SK-N-SH (cell line): ENCODE measurements at regions not wholly inside any gene's neighbourhood (a gene's known extent, or its start where the extent isn't known, plus 50 kb on each side); places are given as distances from the start of the nearest gene placed in this dataset.

Source experiments
- EP300 ChIP-seq, 2 experiments: IDR thresholded peaks; 2 replicates each; pipeline versions ENCODE4 v1.4.0 to v1.6.1; 2012; ENCODE audit warnings: borderline replicate concordance in 1 of 2, low read depth in 1 of 2, low read length in 1 of 2
- GATA2 ChIP-seq: sonication (generic); formaldehyde crosslinking; IDR thresholded peaks from 2 replicates; pipeline ENCODE4 v1.5.0; 2020; ENCODE audit warnings: mild to moderate bottlenecking, missing genetic modification reagents
- NRF1 ChIP-seq: IDR thresholded peaks from 2 replicates; pipeline ENCODE4 v1.6.1; 2012; ENCODE audit warnings: low read depth, mild to moderate bottlenecking, low read length
- POLR2AphosphoS5 ChIP-seq: IDR thresholded peaks from 2 replicates; pipeline ENCODE4 v1.6.1; 2012; ENCODE audit warnings: low read depth, low read length
- RAD21 ChIP-seq: IDR thresholded peaks from 2 replicates; pipeline ENCODE4 v1.6.1; 2012; ENCODE audit warnings: mild to moderate bottlenecking, low read length
- TCF12 ChIP-seq: IDR thresholded peaks from 2 replicates; pipeline ENCODE4 v1.4.0; 2012
- TEAD4 ChIP-seq: IDR thresholded peaks from 2 replicates; pipeline ENCODE4 v1.4.0; 2012; ENCODE audit warnings: mild to moderate bottlenecking, borderline replicate concordance; ENCODE audit not compliant: insufficient read depth
- TF ChIP-seq, protein P1 (sequence below): fragments of 200-600 bp; sonication (generic); IDR thresholded peaks from 2 replicates; pipeline ENCODE4 v1.6.1; 2017; ENCODE audit warnings: antibody characterized with exemption, mild to moderate bottlenecking, moderate library complexity

DNA sequence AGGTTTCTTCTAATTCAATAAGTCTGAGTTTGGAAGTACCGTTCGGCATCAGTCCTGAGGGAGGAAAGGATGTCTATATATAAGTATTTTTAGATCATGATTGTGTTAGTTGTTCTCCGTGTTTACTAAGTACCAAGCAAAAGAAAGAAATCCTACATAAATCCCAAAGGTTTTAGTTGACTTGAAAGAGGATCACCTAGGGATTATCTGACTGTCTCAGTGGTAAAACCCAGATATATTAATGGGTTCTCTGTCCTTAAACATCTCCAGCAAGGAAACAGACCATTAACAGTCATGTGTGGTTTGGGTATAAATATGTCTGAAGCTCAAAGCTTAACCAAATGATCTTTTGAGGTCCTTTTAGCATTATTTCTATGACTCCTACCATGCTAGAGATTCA, 207.1 kb upstream of the RASGEF1B start:
- no peak for TF ChIP-seq TCF12
- no peak for TF ChIP-seq NRF1
- TF ChIP-seq, protein P1, sequence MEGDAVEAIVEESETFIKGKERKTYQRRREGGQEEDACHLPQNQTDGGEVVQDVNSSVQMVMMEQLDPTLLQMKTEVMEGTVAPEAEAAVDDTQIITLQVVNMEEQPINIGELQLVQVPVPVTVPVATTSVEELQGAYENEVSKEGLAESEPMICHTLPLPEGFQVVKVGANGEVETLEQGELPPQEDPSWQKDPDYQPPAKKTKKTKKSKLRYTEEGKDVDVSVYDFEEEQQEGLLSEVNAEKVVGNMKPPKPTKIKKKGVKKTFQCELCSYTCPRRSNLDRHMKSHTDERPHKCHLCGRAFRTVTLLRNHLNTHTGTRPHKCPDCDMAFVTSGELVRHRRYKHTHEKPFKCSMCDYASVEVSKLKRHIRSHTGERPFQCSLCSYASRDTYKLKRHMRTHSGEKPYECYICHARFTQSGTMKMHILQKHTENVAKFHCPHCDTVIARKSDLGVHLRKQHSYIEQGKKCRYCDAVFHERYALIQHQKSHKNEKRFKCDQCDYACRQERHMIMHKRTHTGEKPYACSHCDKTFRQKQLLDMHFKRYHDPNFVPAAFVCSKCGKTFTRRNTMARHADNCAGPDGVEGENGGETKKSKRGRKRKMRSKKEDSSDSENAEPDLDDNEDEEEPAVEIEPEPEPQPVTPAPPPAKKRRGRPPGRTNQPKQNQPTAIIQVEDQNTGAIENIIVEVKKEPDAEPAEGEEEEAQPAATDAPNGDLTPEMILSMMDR = no peak
- no peak for TF ChIP-seq GATA2 (CRISPR knock-in tag)
- TF ChIP-seq EP300 (IDR thresholded peaks at IDR 0.05; ENCODE audit: borderline replicate concordance in 1 of 2, low read depth in 1 of 2, low read length in 1 of 2) = no peak
- no peak for TF ChIP-seq POLR2AphosphoS5
- TF ChIP-seq RAD21 = no peak
- no peak for TF ChIP-seq TEAD4
